Psoas muscle (tissue), 7 donors: ENCODE measurements at regions not wholly inside any gene's neighbourhood (a gene's known extent, or its start where the extent isn't known, plus 50 kb on each side); places are given as distances from the start of the nearest gene placed in this dataset.

Experiments
- ATAC-seq, 4 donors: fragments of 200-7000 bp; cut with Tn5 transposase; one replicate each; pipeline ENCODE4 v1.9.1; 2020; ENCODE audit warnings: moderate library complexity in 3 of 4, mild to moderate bottlenecking in 2 of 4
- DNase-seq, 2 donors: peaks; one replicate each; pipeline ENCODE4 v3.0.0-alpha.2; 2020
- H3K27ac ChIP-seq: fragments of 200-600 bp; one replicate; pipeline ENCODE4 v1.8.0; 2022
- H3K27me3 ChIP-seq, 3 donors: fragments of 200-600 bp in 1 of 3; one replicate each; pipeline versions ENCODE4 v1.6.1 to v1.8.0; 2013 to 2022; ENCODE audit warnings: low read length in 2 of 3, mild to moderate bottlenecking in 2 of 3, moderate library complexity in 1 of 3; ENCODE audit not compliant: insufficient read depth in 3 of 3
- H3K36me3 ChIP-seq, 2 donors: fragments of 200-600 bp in 1 of 2; one replicate each; pipeline versions ENCODE4 v1.6.1 to v1.8.0; 2013 to 2022; ENCODE audit warnings: low read depth in 1 of 2, mild to moderate bottlenecking in 1 of 2, moderate library complexity in 1 of 2; ENCODE audit not compliant: insufficient read depth in 1 of 2
- H3K4me1 ChIP-seq: fragments of 200-600 bp; one replicate; pipeline ENCODE4 v1.8.0; 2022
- H3K4me3 ChIP-seq: fragments of 200-600 bp; one replicate; pipeline ENCODE4 v1.8.0; 2022; ENCODE audit warnings: mild to moderate bottlenecking
- H3K9me3 ChIP-seq: fragments of 200-600 bp; one replicate; pipeline ENCODE4 v1.8.0; 2022
- CTCF ChIP-seq: fragments of 200-600 bp; IDR thresholded peaks from one replicate; pipeline ENCODE4 v1.8.0; 2022; ENCODE audit warnings: antibody characterized with exemption
- WGBS, 3 donors: extraction: QIAGEN DNeasy Blood & Tissue Kit; methylation state at CpG; one replicate each; pipeline versions ENCODE4 v1.1.6 to v1.1.7; 2013; 5-methylcytosine and 5-hydroxymethylcytosine counted together
- intact Hi-C, 2 donors: fragments of 100-400 bp; cut with DNase I; formaldehyde crosslinking; loops; one replicate each; pipeline versions ENCODE4 v1.11.0 to v1.14.2; 2022
- donor health status: healthy with polysubstance abuse.
- donor health status: DM: no; HTN: no; CAD: no; lungs with moderate emphysema.
- donor health status: Bipolar disorder and iron deficiency.
- donor health status: healthy.
- donor health status: DM: yes; HTN: yes; CAD: no.
- donor health status: DM: no; HTN: no; CAD: no.
- donor health status: DM: yes; HTN: yes; CAD: no.

GRCh38 chr6:141133836-141134235 is 998.9 kb upstream of the GJE1 start:
- ATAC-seq (no peak), DNase-seq (no peak)
- intact Hi-C loops: no loop called here
- Histone ChIP-seq H3K27me3 (no peaks in the 10 kb centered on the region), H3K9me3 (no peaks in the 10 kb centered on the region), H3K36me3 (no peaks in the 10 kb centered on the region), H3K4me1 (no peaks in the 10 kb centered on the region), H3K4me3 (no peak overlapping the region), H3K27ac (no peak overlapping the region)
- TF ChIP-seq CTCF: no peak
- 70 to 72% (median 71%) methylated on average over 3 of the region's 3 CpGs for WGBS, 3 donors

- H3K9me3 ChIP-seq: no peaks in the 10 kb centered on the region
- DNase-seq (no peak), ATAC-seq (no peak)
- no peaks in the 10 kb centered on the region for H3K27me3 ChIP-seq
- H3K4me3 ChIP-seq: no peak overlapping the region
- no peak overlapping the region for H3K27ac ChIP-seq
- 52 to 65% (median 53%) methylated on average over 1 of the region's 1 CpG for WGBS, 3 donors
- TF ChIP-seq CTCF: no peak
- no peaks in the 10 kb centered on the region for H3K36me3 ChIP-seq
- no peaks in the 10 kb centered on the region for H3K4me1 ChIP-seq
- intact Hi-C loops: no loop called here
Measured at GRCh38 chr6:141133346-141133745, 999.4 kb upstream of the GJE1 start.

GRCh38 chr6:141131616-141132015 is 1001.1 kb upstream of the GJE1 start:
- intact Hi-C loops: no loop called here
- Histone ChIP-seq H3K4me3 (no peak overlapping the region), H3K4me1 (no peaks in the 10 kb centered on the region), H3K27ac (no peak overlapping the region), H3K27me3 (no peaks in the 10 kb centered on the region), H3K36me3 (no peaks in the 10 kb centered on the region), H3K9me3 (no peaks in the 10 kb centered on the region)
- no peak for TF ChIP-seq CTCF
- DNase-seq (no peak), ATAC-seq (no peak)
- 40 to 42% (median 42%) methylated on average over 3 of the region's 3 CpGs for WGBS, 3 donors

- H3K27me3 ChIP-seq: no peaks in the 10 kb centered on the region
Measured at GRCh38 chr6:141123497-141123896, 1009.2 kb upstream of the GJE1 start.

More at GRCh38 chr6:141123497-141123896, 1009.2 kb upstream of the GJE1 start:
- no peaks in the 10 kb centered on the region for H3K4me1 ChIP-seq
- H3K27ac ChIP-seq: no peak overlapping the region
- intact Hi-C loops: no loop called here
- ATAC-seq (no peak), DNase-seq (no peak)
- H3K36me3 ChIP-seq: no peaks in the 10 kb centered on the region
- no peak overlapping the region for H3K4me3 ChIP-seq
- TF ChIP-seq CTCF: no peak
- no peaks in the 10 kb centered on the region for H3K9me3 ChIP-seq
